Left renal pelvis (tissue), 4 donors: ENCODE measurements at regions not wholly inside any gene's neighbourhood (a gene's known extent, or its start where the extent isn't known, plus 50 kb on each side); places are given as distances from the start of the nearest gene placed in this dataset.
"Not testable (repeated sequence)": the region's sequence is repeated elsewhere in the genome, so short reads cannot be mapped to it uniquely, and the experiment has no call there.

Experiments
- DNase-seq, 4 donors: peaks; one replicate each; pipeline ENCODE4 v3.0.0-alpha.2; 2013; ENCODE audit warnings: low read depth in 4 of 4, low spot score in 3 of 4

DNA sequence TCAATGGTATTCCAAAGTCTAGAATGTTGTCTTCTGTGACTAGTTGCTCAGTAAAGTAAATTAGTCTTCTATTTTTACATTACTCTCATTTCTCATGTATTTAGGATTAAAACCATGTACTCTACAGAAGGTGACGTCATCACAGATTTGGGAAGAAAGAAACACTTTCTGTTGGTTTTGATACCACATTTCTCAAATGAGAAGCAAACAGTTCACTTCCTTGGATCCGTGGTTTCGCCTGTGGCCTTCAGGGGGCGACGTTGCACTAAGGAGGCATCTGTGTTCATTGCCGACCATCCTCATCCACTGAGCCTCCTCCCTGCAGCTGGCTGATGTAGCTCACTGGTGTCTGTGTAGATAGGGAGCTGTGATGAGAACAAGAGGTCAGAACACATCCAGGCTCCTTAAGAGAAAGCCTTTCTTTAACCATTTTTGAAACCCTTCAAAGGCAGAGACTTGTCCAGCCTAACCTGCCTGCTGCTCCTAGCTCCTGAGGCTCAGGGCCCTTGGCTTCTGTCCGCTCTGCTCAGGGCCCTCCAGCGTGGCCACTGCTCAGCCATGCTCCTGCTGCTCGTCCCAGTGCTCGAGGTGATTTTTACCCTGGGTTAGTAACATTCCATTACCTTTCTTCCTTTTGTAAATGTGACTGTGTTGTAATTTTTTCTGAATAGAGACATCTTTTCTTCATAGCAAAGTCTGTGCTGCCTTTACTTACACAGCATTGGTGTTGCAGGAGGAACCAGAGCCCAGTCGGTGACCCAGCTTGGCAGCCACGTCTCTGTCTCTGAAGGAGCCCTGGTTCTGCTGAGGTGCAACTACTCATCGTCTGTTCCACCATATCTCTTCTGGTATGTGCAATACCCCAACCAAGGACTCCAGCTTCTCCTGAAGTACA, 220.6 kb upstream of the OR4E1 start:
- DNase-seq = no peak

DNA sequence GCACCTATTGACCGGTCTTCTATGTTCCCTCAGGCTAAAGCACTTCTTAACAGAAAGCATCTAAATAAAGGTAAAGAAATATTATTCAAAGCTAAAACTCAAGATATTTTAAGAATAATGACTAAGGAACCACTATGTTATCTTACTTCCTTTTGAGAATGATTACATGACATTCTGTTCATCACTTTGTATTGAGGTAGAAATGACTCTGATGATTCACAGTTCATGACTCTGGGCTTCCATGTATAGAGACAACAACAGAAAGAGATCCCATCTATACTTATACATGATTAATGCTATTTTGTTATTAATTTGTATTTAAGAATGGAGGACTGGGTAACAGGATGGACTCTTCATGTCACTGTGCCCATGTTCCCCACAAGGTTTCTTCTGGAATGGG, 218.3 kb upstream of the OR4E1 start:
- DNase-seq = no peak

DNA sequence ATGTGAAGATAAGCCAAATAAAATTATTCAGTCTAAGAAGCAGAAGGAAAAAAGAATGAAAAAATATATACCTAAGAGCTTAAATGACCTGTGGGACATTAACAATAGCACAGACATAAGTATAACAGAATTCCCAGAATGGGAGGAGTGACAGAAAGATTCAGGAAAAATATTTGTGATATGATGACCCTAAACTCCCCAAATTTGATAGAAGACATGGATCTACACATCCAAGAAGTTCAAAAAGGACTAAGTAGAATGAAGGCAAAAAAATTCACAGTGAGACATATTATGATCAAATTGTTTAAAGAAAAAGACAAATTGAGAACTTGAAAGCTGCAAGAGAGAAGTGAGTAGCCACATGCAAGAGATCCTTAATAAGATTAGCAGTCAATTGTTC, 211.4 kb upstream of the OR4E1 start:
- no peak for DNase-seq

DNA sequence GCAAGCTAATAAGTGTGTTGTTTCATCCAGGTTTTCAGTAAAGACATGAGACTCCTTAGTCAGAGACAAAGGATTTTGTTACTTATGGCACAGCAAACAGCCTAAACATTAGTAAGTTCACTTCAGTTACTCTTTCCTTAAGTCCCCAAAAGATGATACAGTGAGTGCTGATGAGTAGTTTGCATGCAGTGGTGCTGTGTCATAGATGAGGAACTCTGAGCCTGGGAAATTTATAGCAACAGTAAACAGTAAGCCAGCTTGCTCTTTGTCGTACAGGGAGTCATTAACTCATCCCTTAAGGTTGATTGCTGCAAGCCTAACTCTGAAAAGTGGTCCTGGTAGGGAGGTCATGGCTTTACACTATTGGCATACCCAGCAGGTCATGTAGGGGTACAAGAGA, 208.6 kb upstream of the OR4E1 start:
- no peak for DNase-seq

DNA sequence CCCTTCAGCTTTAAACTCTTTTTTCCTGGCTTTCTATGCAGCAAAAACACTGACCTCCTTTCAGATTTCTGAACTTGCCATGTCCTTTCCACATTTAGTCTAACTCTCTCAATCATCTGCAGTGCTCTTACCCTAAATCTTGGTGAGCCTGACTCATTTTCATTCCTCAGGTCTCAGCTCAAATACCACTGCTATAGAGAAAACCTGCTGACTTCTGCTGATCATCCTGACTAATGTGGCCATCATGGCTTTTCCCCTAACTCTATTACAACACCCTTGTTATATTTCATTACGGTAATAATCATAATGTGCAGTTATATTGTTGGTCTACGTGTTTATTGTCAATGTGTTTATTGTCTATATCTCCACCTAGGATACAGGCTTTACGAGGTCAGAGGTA, 207.3 kb upstream of the OR4E1 start:
- DNase-seq = no peak

DNA sequence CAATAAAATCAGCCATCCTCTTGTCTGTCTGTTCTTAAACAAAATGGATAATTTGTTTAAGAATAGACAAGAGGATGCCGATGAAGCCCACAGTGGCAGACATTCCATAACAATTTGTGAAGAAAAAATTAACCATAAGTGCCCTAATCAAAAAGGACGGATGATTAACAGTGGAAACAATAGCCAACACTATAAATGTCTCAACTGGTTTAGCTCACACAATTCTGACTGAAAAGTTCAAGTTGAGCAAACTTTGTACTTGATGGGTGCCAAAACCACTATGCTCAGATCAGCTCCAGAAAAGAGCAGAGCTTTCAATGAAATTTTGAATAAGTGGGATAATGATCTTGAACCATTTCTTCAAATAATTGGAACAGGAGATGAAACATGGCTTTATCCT, 202.2 kb upstream of the OR4E1 start:
- DNase-seq = no peak

DNA sequence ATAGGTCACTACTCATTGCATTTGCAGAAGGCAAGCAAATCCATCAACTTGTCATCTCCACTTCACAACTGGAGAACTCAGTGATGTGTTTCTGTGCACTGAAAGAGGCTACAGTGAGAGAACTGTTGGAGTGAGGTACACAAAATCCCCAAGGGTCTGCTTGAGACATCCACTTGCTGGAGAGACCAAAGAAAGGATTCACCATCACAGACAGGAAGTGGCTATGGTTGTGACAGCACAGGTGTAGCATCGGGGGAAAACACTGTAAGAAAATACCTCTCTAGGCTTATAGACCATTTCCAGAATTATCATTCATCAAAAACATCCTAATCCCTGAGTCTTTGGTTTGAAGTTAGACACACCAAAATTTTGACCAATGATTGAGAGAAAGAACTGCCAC, 201.3 kb upstream of the OR4E1 start:
- DNase-seq = no peak

DNA sequence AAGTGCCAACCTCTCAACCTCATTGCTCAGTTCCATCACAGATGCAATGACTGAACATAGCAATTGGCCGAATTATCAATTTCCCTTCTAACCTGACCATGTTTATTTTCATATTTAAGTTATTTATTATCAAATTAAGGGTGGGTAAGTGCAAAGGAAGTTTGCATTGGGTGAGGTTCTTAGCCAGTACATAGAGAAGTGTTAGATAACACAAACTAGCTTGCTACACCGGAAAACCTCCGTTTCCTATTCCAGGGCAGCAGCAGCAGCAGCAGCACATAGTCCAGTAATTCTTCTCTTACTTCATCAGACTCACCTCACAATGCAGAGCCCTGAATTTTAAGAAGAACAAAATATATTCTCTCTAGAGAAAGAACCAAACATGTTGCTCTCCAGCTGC, 200.5 kb upstream of the OR4E1 start:
- no peak for DNase-seq

DNA sequence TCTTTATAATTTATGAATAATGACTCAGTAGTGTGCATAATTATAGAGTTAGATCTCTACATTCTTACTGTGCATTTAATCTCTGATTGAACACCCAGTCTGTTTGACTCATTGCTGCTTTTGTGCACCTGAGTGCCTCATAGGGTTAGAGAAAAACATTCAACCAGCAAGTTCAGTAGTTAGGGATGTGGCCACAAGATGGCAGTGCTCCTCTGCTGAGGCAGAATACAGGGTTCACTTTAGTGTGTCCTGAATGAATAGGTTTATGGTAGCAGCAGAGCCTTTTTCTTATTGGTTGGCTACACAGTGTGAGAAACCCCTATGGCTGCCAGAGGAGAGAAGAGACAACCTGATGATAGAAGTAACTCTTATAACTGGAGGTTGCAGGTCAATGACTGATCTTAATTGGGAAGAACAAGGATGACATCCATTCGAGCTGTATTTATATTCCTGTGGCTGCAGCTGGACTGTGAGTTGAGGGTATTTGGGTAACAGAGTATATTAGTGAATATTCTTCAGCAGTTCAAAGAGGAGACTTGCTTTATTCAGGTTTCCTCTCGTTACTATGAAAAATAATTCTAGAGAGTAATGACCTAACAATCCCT, 194.9 kb upstream of the OR4E1 start:
- DNase-seq = peak in 1 of 4 donors; percentile 33

DNA sequence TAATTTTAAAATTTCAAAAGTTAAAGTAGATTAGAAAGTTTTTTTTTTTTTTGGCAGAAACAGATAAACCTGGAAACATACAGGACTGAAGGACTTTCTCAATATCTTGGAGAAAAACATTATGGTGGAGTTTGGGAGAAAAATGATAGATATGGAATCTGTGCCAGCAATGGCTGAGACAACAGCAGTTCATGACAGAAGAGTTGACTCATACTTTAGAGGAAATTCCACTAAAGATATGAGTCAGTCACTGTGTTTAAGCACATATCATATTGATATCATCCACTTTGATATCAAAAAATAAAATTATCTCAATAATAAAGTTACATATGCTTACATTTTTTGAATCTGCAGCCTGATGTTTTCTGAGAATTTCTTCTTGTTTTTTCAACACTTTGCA, 193.9 kb upstream of the OR4E1 start:
- no peak for DNase-seq

DNA sequence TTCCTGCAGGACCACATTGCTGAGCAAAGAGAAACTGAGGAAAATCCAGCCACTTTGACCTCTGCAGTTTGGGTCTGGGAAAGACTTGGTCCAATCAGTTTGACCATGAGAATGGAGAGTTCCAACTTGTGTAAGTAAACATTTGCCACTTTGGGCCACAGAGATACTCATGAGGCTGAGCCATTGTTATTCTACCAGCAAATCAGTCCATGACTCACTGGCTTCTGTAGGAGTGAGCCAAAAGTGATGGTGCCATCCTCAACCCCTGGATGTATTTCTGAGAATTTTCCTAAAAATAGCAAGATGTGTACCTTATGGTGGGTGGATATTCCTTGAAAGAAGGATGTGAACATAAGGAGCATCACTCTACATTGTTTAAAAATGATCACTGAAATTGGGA, 192.9 kb upstream of the OR4E1 start:
- no peak for DNase-seq

DNA sequence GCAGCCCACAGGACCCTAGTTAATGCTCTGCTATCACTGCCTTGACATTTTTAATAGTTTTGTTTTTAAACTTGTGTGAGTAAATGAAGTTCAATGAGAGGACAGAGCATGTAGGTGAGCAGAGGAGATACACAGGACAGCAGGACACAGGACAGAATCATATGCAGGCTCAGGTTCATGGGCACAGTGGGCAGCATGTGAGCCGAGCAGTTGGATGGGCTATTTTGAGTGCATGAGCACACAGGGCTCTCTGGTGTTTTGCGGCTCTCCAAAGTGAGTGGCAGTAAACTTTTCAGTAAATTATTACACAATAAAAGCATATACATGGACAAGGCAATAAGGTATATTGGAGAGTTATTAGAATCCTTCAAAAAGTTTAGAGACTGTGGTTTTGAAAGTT, 189.7 kb upstream of the OR4E1 start:
- DNase-seq = no peak

DNA sequence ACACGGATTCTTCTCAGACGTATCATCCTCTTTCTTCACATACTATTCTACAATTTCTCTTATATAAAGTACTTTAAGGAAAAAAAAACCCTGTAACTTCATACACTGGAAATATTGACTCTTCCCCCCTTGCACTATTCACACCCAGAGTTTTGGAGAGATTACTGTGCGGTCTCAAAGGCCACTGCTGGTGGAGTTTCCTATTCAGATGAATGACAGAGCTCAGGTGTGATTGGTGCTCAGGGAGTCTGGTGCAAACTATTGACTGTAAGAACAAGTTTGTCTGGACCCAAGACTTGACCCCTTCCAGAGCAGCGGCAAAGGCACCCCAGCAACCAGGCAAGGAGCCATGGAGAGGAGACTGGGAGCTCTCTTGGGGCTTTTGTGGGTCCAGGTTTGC, 187.5 kb upstream of the OR4E1 start:
- no peak for DNase-seq

DNA sequence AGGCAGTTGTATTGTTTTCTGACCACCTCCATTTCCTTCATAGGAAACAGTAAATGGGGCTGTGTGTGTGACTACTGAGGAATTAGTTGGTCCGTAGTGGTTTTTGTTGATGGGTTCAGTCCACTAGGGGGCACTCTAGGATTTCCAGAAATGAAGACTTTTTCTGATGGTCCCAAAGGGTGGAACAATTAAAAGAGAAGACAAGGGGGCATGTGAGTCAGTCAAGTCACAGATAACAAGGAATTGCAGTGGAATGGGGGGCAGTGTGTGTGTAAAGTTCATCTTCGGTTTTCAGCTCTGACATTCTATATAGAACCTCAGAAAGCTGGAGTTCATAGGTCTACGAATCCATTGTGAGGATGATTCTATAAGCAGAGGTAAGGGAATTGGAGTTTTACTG, 186.6 kb upstream of the OR4E1 start:
- DNase-seq = no peak

DNA sequence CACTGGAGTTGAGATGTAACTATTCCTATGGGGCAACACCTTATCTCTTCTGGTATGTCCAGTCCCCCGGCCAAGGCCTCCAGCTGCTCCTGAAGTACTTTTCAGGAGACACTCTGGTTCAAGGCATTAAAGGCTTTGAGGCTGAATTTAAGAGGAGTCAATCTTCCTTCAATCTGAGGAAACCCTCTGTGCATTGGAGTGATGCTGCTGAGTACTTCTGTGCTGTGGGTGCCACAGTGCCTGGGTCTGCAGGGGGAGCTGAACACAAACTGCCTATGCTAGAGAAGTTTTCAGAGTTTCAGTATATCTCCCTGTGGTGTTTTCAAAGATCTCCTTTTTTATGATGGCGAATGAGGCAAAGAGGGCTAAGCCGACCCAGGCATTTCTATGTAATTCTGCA, 179.2 kb upstream of the OR4E1 start:
- no peak for DNase-seq

DNA sequence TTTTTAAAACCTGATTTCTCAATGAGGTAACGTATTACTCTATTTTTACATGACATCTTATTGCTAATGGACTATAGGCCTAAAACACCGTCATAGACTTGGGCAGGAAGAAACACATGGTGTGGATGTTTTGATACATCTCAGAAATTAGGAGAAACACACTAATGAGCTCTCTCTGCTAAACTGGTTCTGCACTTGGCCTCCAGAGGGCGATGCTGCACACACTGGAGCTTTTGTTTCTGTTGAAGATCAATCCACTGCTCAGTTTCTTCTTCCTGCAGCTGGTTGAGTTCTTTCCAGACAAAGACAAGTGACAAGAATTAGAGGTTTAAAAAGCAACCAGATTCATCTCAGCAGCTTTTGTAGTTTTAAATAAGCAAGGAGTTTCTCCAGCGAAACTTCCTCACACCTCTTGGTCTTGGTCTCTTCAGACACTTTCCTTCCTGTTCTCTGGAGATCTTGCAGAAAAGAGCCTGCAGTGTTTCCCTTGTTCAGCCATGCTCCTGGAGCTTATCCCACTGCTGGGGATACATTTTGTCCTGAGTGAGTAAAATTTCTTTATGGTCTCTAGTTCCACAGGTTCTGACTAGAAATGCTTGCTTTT, 178.5 kb upstream of the OR4E1 start:
- DNase-seq = no peak

DNA sequence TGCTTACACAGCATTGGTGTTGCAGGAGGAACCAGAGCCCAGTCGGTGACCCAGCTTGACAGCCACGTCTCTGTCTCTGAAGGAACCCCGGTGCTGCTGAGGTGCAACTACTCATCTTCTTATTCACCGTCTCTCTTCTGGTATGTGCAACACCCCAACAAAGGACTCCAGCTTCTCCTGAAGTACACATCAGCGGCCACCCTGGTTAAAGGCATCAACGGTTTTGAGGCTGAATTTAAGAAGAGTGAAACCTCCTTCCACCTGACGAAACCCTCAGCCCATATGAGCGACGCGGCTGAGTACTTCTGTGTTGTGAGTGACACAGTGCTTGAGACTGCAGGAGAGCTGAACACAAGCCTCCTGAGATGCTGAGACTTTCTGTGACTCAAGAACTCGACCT, 173.3 kb upstream of the OR4E1 start:
- DNase-seq = not testable (repeated sequence)

DNA sequence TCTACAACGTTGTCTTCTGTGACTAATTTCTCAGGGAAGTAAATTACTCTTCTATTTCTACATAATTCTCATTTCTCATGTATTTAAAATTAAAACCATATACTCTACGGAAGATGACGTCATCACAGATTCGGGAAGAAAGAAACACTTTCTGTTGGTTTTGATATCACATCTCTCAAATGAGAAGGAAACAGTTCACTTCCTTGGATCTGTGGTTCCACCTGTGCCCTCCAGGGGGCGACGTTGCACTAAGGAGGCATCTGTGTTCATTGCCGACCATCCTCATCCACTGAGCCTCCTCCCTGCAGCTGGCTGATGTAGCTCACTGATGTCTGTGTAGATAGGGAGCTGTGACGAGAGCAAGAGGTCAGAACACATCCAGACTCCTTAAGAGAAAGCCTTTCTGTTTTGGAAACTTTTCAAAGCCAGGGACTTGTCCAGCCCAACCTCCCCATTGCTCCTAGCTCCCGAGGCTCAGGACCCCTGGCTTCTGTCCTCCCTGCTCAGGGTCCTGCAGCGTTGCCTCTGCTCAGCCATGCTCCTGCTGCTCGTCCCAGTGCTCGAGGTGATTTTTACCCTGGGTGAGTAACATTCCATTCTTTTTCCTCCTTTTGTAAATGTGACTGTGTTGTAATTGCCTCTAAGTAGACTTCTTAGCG, 172.7 kb upstream of the OR4E1 start:
- DNase-seq = no peak

DNA sequence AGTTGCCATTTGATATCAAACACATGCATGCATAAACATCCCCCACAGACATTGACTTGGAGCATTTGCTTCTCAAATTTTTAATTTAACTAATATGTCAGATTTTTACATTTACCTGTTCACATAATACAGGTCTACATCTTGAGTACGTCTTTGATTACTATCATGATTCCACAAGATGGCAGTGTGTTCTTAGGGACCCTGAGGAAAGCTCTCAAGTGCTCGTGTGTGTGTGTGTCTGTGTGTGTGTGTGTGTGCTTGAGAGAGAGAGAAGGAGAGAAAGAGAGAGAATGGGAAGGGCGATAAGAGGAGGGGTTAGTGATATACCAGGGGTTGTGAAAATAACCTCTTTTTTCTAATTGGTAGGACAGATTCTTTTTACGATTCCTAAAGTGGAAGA, 167.1 kb upstream of the OR4E1 start:
- DNase-seq = no peak

DNA sequence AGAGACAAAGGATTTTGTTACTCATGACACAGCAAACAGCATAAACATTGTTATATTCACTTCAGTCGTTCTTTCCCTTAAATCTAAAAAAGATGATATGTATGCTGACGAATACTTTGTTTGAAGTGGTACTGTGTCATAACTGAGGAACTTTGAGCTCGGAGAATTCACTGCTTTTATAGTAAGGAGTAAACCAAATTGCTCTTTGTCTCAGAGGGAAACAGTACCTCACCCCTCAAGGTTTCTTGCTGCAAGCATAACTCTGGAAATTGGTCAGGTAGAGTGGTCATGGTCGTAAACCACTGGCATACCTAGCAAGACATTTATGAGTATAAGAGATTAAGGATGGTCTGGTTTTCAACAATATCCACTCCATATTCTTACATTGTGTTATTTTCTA, 160.2 kb upstream of the OR4E1 start:
- no peak for DNase-seq

DNA sequence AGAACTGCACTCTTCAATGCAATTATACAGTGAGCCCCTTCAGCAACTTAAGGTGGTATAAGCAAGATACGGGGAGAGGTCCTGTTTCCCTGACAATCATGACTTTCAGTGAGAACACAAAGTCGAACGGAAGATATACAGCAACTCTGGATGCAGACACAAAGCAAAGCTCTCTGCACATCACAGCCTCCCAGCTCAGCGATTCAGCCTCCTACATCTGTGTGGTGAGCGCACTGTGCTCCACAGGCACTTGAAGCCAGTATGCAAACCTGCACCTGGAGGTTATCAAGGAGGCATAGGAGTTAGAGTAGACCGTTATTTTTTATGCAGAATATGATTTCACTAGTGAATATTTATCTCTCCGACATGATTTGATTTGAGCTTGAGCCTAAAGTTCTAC, 152.2 kb upstream of the OR4E1 start:
- DNase-seq = no peak
